GM12878 (cell line): ENCODE measurements at regions not wholly inside any gene's neighbourhood (a gene's known extent, or its start where the extent isn't known, plus 50 kb on each side); places are given as distances from the start of the nearest gene placed in this dataset.

Experiments
- ATAC-seq: fragments of 200-7000 bp; cut with Tn5 transposase; 3 replicates; pipeline ENCODE4 v1.9.1; 2020; ENCODE audit warnings: mild to moderate bottlenecking, moderate library complexity
- BruUV-seq: library from RNA; stranded (reverse); fragments of 400-500 nt; replicated peaks from 2 replicates; lab custom pipeline; 2021; lab: Mats Ljungman, UMichigan
- CTCF ChIA-PET: fragments of 300-600 bp; sonication (Branson Sonifier 250); formaldehyde crosslinking; extraction: SDS; loops from one replicate; lab custom pipeline; 2021; ENCODE audit warnings: inconsistent platforms; lab: Yijun Ruan, JAX
- POLR2A ChIA-PET: fragments of 350-600 bp; formaldehyde crosslinking; extraction: SDS; loops from one replicate; lab custom pipeline; 2021; ENCODE audit warnings: inconsistent platforms; lab: Charles Lee
- RAD21 ChIA-PET: fragments of 300-600 bp; sonication (Branson Sonifier 250); formaldehyde crosslinking; loops from one replicate; lab custom pipeline; 2023; ENCODE audit warnings: antibody characterized with exemption; ENCODE audit not compliant: unreplicated experiment; lab: Charles Lee
- SMC1A ChIA-PET: fragments of 300-600 bp; sonication (Branson Sonifier 250); formaldehyde crosslinking; loops from one replicate; lab custom pipeline; 2023; ENCODE audit not compliant: unreplicated experiment, uncharacterized antibody; lab: Charles Lee
- DNase-seq: peaks from one replicate; pipeline ENCODE4 v3.0.0-alpha.2; 2011; ENCODE audit warnings: low read depth, low spot score
- FAIRE-seq: peaks from 3 replicates; lab custom pipeline; 2011; peaks lifted over from hg19 to GRCh38; lab: Jason Lieb, UNC
- H2AFZ ChIP-seq: 2 replicates; pipeline ENCODE4 v1.6.0; 2011; ENCODE audit warnings: low read depth, low read length, control low read depth; ENCODE audit not compliant: control insufficient read depth
- H3K27ac ChIP-seq: 2 replicates; pipeline ENCODE4 v1.5.1; 2011; ENCODE audit warnings: control low read depth; ENCODE audit not compliant: control insufficient read depth, insufficient read depth
- H3K27me3 ChIP-seq, 2 experiments: replicated peaks in 1 of 2; 2 replicates each; pipeline versions ENCODE4 v1.6.0 to v1.6.1; 2011; ENCODE audit warnings: low read length in 1 of 2; ENCODE audit not compliant: control insufficient read depth in 2 of 2, insufficient read depth in 2 of 2
- H3K36me3 ChIP-seq, 2 experiments: 2 replicates each; pipeline ENCODE4 v1.5.1; 2011; ENCODE audit warnings: low read length in 1 of 2; ENCODE audit not compliant: control insufficient read depth in 2 of 2, insufficient read depth in 2 of 2
- H3K4me1 ChIP-seq: 2 replicates; pipeline ENCODE4 v1.6.1; 2011; ENCODE audit warnings: mild to moderate bottlenecking, low read length, moderate library complexity, mixed read lengths; ENCODE audit not compliant: control insufficient read depth, insufficient read depth
- H3K4me2 ChIP-seq: 2 replicates; pipeline ENCODE4 v1.6.0; 2011; ENCODE audit warnings: control low read depth; ENCODE audit not compliant: control insufficient read depth, insufficient read depth
- H3K4me3 ChIP-seq: fragments of 200-600 bp; sonication (generic); 2 replicates; pipeline ENCODE4 v1.5.1; 2016
- H3K79me2 ChIP-seq: 2 replicates; pipeline ENCODE4 v1.6.0; 2011; ENCODE audit warnings: low read length; ENCODE audit not compliant: control insufficient read depth, insufficient read depth
- H3K9ac ChIP-seq: 2 replicates; pipeline ENCODE4 v1.8.0; 2011; ENCODE audit warnings: low read length, control low read depth, mixed read lengths; ENCODE audit not compliant: control insufficient read depth, insufficient read depth
- H3K9me3 ChIP-seq: replicated peaks from 3 replicates; pipeline ENCODE4 v1.5.1; 2011; ENCODE audit warnings: mild to moderate bottlenecking, low read length; ENCODE audit not compliant: control insufficient read depth, insufficient read depth
- H4K20me1 ChIP-seq: 2 replicates; pipeline ENCODE4 v1.6.0; 2011; ENCODE audit not compliant: control insufficient read depth, insufficient read depth
- EP300 ChIP-seq, 2 experiments: fragments of 150-350 bp in 1 of 2; IDR thresholded peaks; 2 replicates each; pipeline ENCODE4 v1.6.1; 2011 to 2012; ENCODE audit warnings: low read depth in 2 of 2, low read length in 2 of 2, borderline replicate concordance in 1 of 2, improper control_type of control experiment in 1 of 2, inconsistent platforms in 1 of 2; ENCODE audit not compliant: control insufficient read depth in 1 of 2
- EZH2 ChIP-seq: IDR thresholded peaks from 2 replicates; pipeline ENCODE4 v1.6.1; 2012; ENCODE audit warnings: low read depth, mild to moderate bottlenecking, control low read depth, inconsistent platforms, low read length, borderline replicate concordance; ENCODE audit not compliant: control insufficient read depth
- GATAD2B ChIP-seq: fragments of 450-650 bp; conservative IDR thresholded peaks from 2 replicates; pipeline ENCODE4 v1.6.1; 2017; ENCODE audit warnings: low read depth, mild to moderate bottlenecking, moderate library complexity
- MXI1 ChIP-seq: fragments of 150-350 bp; IDR thresholded peaks from 2 replicates; pipeline ENCODE4 v1.6.1; 2011; ENCODE audit warnings: low read depth, mild to moderate bottlenecking, inconsistent platforms, low read length, improper control_type of control experiment
- NRF1 ChIP-seq: conservative IDR thresholded peaks from 2 replicates; pipeline ENCODE4 v1.6.1; 2011; ENCODE audit warnings: mild to moderate bottlenecking, low read depth, low read length, improper control_type of control experiment
- PML ChIP-seq: IDR thresholded peaks from 2 replicates; pipeline ENCODE4 v1.6.1; 2012; ENCODE audit warnings: low read length, inconsistent platforms
- SPI1 ChIP-seq: IDR thresholded peaks from 2 replicates; pipeline ENCODE4 v1.6.1; 2011; ENCODE audit warnings: low read depth, mild to moderate bottlenecking, low read length, moderate library complexity, borderline replicate concordance; ENCODE audit not compliant: insufficient read depth
- TARDBP ChIP-seq: IDR thresholded peaks from 2 replicates; pipeline ENCODE4 v1.6.1; 2016; ENCODE audit warnings: borderline replicate concordance
- ZNF24 ChIP-seq: fragments of 450-650 bp; IDR thresholded peaks from 2 replicates; pipeline ENCODE4 v1.6.1; 2017; ENCODE audit warnings: antibody characterized with exemption, mild to moderate bottlenecking
- WGBS: methylation state at CpG from one replicate; pipeline ENCODE4 v1.1.6; 2016; ENCODE audit warnings: low lambda C conversion rate; ENCODE audit not compliant: insufficient replicate concordance, insufficient coverage; ENCODE audit errors: missing lambda C conversion rate; 5-methylcytosine and 5-hydroxymethylcytosine counted together
- in situ Hi-C: fragments of 300-500 bp; cut with MboI; formaldehyde crosslinking; loops from 9 replicates; pipeline ENCODE4 v1.14.3; 2018; ENCODE audit warnings: mixed read lengths
- intact Hi-C: fragments of 100-400 bp; cut with micrococcal nuclease; formaldehyde crosslinking; loops from one replicate; pipeline ENCODE4 v1.14.2; 2022; ENCODE audit not compliant: unreplicated experiment
- TF ChIP-seq, protein P1 (sequence below): IDR thresholded peaks from 2 replicates; pipeline ENCODE4 v1.6.1; 2012; ENCODE audit warnings: improper control_type of control experiment, low read depth, low read length; ENCODE audit not compliant: insufficient replicate concordance

DNA sequence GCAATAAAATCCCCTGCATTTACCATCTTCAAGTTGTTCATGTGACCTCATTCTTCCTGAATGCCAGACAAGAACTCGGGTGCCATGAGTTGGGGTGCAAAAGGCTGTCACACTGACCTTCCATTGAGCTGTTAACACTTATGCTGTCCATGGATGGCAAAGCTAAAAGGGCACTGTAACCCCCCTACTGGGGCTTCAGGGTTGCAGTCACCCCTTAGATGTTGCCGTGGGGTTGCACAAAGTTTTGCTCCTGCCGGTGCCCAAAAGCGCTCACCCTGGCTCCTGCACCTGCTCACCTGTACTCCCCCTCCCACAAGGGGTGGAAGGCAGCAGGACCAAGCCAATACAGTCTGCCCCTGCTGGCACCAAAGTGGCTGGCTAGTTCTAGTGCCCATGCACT, 208.2 kb downstream of the RHOU start:
- Histone ChIP-seq H3K4me3 (no peak overlapping the region), H3K36me3 (no peaks in the 10 kb centered on the region), H3K27me3 (no peaks in the 10 kb centered on the region; a peak in 2 of 4 replicates), H2AFZ (no peak overlapping the region), H3K9me3 (no peaks in the 10 kb centered on the region), H4K20me1 (no peaks in the 10 kb centered on the region), H3K4me1 (no peaks in the 10 kb centered on the region), H3K4me2 (no peak overlapping the region), H3K9ac (no peak overlapping the region), H3K79me2 (no peaks in the 10 kb centered on the region), H3K27ac (no peak overlapping the region)
- intact Hi-C loops (no loop called here), in situ Hi-C loops (no loop called here)
- POLR2A ChIA-PET: no interaction called here
- SMC1A ChIA-PET: no interaction called here
- CTCF ChIA-PET: no interaction called here
- no peak for DNase-seq
- no peak for FAIRE-seq
- BruUV-seq: no TSS peak
- RAD21 ChIA-PET: no interaction called here
- TF ChIP-seq MXI1 (no peak), SPI1 (no peak), ZNF24 (no peak), PML (no peak), GATAD2B (no peak), EP300 (IDR thresholded peaks at IDR 0.05; ENCODE audit: borderline replicate concordance in 1 of 2, control insufficient read depth in 1 of 2, low read depth in 2 of 2, low read length in 2 of 2) (no peak), EZH2 (no peak), TARDBP (no peak), NRF1 (no peak)
- TF ChIP-seq, protein P1, sequence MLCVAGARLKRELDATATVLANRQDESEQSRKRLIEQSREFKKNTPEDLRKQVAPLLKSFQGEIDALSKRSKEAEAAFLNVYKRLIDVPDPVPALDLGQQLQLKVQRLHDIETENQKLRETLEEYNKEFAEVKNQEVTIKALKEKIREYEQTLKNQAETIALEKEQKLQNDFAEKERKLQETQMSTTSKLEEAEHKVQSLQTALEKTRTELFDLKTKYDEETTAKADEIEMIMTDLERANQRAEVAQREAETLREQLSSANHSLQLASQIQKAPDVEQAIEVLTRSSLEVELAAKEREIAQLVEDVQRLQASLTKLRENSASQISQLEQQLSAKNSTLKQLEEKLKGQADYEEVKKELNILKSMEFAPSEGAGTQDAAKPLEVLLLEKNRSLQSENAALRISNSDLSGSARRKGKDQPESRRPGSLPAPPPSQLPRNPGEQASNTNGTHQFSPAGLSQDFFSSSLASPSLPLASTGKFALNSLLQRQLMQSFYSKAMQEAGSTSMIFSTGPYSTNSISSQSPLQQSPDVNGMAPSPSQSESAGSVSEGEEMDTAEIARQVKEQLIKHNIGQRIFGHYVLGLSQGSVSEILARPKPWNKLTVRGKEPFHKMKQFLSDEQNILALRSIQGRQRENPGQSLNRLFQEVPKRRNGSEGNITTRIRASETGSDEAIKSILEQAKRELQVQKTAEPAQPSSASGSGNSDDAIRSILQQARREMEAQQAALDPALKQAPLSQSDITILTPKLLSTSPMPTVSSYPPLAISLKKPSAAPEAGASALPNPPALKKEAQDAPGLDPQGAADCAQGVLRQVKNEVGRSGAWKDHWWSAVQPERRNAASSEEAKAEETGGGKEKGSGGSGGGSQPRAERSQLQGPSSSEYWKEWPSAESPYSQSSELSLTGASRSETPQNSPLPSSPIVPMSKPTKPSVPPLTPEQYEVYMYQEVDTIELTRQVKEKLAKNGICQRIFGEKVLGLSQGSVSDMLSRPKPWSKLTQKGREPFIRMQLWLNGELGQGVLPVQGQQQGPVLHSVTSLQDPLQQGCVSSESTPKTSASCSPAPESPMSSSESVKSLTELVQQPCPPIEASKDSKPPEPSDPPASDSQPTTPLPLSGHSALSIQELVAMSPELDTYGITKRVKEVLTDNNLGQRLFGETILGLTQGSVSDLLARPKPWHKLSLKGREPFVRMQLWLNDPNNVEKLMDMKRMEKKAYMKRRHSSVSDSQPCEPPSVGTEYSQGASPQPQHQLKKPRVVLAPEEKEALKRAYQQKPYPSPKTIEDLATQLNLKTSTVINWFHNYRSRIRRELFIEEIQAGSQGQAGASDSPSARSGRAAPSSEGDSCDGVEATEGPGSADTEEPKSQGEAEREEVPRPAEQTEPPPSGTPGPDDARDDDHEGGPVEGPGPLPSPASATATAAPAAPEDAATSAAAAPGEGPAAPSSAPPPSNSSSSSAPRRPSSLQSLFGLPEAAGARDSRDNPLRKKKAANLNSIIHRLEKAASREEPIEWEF: no peak
- no peak for ATAC-seq
- WGBS: 57% methylated on average over 4 of the region's 4 CpGs
